ENCODE measurements at regions not wholly inside any gene's neighbourhood (a gene's known extent, or its start where the extent isn't known, plus 50 kb on each side); places are given as distances from the start of the nearest gene placed in this dataset.

DNA sequence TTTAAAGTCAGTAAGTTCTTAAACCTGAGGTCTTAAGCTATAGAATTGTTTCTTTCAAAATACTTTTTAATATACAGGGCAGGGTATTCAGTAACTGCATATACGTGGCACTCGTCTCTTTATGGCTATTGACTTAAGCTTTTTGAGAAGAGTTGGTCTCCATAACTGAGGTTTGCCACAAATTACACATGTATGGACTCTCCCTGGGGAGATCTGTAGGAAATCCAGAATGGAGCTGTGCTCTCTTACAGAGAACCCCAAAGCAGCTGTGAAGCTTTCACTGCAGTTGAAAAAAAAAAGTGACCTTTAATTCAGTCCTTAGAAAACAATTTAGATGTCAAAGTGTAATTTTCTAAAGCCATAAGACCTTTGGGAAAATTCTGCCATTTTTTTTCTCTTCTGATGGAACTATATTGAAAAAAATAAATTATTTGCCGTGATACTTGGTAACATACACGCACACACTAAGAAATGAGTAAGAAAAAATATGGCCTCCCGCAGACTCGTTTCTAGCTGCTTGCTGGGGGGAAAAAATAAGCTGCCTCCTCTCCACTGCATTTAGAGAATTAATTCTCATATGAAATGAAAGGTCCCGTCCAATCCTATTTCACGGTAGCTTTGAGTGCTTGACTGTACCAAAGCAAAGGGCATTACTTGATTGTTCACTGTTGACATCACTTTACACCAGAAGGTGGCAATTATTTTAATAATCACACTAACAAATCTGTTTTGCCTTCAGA is 159.4 kb upstream of the TENM3 start:
- in situ Hi-C loops (cut with HindIII; ENCODE audit: low pct_ligation_motif_present, low pct_unique_long_range_greater_than_20kb, low sequenced_read_pairs), result no loop called here
- no peak for DNase-seq

DNA sequence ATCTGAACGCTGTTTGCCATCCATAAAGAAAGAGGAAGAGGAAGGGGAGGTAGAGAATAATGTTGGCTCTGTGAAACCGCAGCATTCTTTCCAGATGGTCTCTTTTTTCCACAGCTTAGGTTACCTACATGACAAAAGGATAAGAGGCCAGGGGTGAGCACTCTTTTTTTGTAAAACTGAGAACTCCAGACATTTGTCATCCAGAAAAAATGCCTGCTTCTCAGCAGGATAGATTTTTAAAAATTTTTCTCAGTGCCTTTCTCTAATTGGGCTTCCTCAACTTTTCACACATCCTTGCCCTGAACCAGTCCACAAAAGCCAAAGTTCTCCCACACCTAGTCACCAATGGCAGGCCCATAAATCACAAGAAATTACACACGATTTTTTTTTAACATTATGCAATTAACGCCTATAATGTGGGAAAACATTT is 158.1 kb upstream of the TENM3 start:
- no peak for DNase-seq
- in situ Hi-C loops (cut with HindIII; ENCODE audit: low pct_ligation_motif_present, low pct_unique_long_range_greater_than_20kb, low sequenced_read_pairs), result no loop called here

DNA sequence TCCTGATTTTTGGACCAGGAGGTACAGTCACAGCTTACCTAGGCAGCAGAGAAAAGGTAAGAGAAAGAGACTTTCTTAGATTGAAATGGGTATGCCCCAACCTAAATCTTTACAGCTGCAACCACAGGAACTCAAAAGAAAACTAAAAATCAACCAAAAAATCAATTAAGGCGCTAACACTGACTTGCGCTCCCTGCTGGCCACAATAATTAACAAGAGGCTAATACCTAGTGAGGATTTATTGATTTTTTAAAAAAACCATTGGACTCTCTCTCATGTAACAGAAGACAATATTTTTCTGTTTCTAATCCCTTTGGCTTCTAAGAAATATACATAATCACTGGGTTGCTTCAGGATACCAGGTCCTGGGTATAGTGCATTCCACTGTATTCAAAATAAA is 153.9 kb upstream of the TENM3 start:
- in situ Hi-C loops (cut with HindIII; ENCODE audit: low pct_ligation_motif_present, low pct_unique_long_range_greater_than_20kb, low sequenced_read_pairs), result no loop called here
- DNase-seq, result no peak

DNA sequence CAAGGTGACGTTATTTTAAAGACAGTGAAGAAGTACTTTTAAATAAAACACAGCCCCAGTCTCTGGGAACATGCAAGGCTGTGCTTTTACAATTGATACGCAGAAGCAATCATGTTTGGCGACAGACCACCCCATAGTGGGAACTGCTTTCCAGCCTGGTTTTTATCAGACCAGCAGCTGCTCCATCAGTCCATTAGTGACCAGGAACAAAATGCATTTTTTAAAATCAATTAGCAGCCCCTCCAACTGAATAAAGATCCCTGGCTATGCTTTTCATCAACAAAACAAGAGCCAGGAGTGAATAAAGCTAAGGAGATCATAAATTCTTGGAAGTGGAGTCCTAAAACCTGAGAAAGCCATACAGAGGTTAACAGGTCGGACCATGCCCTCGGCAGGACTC is 153.0 kb upstream of the TENM3 start:
- in situ Hi-C loops (cut with HindIII; ENCODE audit: low pct_ligation_motif_present, low pct_unique_long_range_greater_than_20kb, low sequenced_read_pairs), result no loop called here
- no peak for DNase-seq

DNA sequence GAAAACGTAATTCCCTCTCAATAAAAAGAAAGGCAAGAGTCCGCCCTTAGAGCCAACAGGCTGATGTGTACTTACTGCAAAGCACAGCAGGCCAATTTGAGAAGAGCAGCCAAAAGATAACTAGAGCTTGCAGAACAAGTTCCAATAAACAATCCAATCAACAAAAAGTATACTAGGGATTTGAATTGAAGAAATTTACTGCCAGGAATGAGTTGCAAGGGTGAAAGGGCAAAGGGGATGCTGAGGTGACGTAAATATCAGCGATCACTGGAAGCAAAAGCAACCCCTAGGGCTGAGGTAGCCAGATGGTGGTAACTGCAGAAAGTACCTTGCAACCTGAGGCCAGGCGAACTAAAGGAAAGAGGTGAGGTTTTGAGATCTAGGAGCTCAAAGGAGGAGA is 152.1 kb upstream of the TENM3 start:
- in situ Hi-C loops (cut with HindIII; ENCODE audit: low pct_ligation_motif_present, low pct_unique_long_range_greater_than_20kb, low sequenced_read_pairs), result no loop called here
- no peak for DNase-seq

DNA sequence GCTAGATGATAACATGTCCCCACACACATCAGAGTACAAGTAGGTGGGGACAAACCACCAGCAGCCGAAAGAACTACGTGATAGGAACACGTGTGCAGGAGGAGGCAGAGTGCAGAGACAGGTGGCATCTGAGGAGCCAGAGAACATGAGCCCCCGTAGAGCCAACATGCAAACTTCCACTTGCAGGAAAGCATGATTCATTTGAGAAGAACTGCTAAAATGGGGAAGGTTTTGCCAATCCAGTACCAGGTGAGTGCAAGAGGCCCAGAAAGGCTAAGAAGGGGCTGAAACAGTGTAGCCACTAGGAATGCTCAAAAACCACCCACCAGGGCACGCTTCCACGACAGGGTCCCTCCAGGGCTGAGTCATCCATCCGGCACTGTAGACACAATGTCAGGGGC is 149.8 kb upstream of the TENM3 start:
- in situ Hi-C loops (cut with HindIII; ENCODE audit: low pct_ligation_motif_present, low pct_unique_long_range_greater_than_20kb, low sequenced_read_pairs), result no loop called here
- DNase-seq, result no peak

DNA sequence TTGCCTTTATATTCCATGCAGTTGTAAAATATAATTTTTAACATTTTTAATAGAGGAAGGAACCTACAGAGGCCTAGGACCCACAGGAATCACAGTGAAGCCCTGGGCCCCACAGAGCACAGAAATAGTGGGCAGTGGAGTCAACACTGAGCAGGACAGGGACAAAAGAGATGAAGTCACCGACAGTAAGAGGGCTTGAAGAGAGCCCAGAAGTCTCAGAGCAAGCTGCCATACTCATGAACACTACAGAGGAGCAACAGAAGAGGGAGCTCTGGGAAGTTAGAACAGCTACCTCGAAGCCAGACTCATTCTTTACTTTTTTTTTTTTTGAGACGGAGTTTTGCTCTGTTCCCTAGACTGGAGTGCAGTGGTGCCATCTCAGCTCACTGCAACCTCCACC is 149.3 kb upstream of the TENM3 start:
- in situ Hi-C loops (cut with HindIII; ENCODE audit: low pct_ligation_motif_present, low pct_unique_long_range_greater_than_20kb, low sequenced_read_pairs), result no loop called here

DNA sequence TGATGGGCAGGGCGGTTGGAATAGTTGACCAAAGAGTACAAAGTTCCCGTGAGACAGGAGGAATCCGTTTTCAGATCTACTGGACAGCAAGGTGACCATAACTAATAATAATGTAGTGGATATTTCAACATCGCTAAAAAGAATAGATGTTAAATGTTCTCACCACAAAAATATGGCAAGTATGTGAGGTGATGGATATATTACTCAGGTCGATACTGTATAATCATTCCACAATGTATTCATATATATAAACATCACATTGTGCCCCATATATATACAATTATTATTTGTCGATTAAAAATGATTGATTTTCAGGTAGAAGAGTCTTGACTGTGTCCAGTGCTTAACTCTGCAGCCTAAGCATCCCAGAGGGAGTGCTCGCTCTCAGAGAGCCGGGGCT is 141.6 kb upstream of the TENM3 start:
- DNase-seq, result no peak
- in situ Hi-C loops (cut with HindIII; ENCODE audit: low pct_ligation_motif_present, low pct_unique_long_range_greater_than_20kb, low sequenced_read_pairs), result no loop called here

More for the DNA sequence above, 149.3 kb upstream of the TENM3 start:
- no peak for DNase-seq

DNA sequence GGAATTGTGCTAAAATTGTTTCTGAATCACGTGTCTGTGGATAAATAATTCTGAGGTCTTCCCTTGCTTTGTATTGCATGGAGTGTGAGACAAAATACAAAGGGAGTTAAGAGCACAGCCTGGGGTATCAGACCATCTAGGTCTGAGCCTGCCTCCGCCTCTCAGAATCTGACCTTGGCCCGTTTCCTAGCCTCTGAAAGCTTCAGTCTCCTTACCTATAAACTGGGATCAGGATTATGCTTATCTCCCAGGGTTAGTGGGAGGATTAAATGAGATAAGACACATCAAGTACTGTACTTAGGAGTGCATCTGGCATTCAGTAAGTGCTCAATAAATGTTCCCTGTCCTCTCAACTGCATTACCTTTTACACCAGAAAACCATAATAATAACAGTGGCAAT is 140.6 kb upstream of the TENM3 start:
- in situ Hi-C loops (cut with HindIII; ENCODE audit: low pct_ligation_motif_present, low pct_unique_long_range_greater_than_20kb, low sequenced_read_pairs), result no loop called here
- DNase-seq, result no peak

DNA sequence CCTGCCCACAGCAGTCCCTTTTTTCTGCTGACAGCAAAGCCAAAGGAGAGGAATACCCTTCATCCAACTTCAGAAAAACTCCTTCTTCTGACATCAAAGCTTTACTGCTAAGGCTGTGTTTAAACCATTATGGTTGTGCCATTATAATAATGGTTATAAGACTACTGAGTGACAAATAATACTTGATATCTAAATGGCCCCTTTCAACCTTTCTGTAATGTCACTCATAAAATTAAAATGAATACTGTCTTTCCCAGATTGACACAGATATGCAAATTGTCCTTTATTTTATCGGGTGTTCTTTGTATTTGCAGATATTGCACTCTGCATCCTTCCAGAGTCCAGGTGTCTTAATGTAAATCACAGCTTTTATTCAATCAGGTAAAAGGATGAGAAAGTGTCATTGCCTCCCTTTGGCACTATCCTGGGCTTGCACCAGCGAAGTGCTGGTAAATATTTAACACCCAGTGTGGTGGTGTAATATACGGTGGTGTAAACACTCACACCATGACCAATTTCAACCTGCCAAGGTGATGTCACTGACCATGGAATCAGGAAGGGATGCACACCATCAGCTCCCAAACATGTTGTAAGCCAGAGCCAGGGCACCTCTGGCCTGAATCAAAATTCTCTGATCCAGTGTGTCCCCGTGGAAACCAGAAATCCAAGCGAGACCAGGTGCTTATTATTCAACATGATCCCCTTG is 139.4 kb upstream of the TENM3 start:
- in situ Hi-C loops (cut with HindIII; ENCODE audit: low pct_ligation_motif_present, low pct_unique_long_range_greater_than_20kb, low sequenced_read_pairs), result no loop called here
- peak; percentile 8 for DNase-seq

DNA sequence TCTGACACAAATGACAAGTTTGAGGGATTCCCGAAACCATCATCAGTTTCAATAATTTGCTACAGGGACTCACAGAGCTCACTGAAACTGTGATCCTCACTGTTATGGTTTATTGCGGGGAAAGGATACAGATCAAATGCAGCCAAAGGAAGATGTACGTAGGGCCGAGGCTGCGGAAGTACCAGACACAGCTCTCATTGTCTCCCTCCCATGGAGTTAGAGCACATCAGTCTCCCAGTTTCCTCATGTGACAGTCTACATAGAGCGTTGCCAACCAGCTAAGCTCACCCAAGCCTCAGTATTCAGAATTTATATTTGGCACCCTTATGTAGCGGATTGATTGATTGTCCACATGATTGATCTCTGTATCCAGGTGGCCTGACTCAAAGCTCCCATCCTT is 137.8 kb upstream of the TENM3 start:
- no peak for DNase-seq
- in situ Hi-C loops (cut with HindIII; ENCODE audit: low pct_ligation_motif_present, low pct_unique_long_range_greater_than_20kb, low sequenced_read_pairs), result no loop called here

DNA sequence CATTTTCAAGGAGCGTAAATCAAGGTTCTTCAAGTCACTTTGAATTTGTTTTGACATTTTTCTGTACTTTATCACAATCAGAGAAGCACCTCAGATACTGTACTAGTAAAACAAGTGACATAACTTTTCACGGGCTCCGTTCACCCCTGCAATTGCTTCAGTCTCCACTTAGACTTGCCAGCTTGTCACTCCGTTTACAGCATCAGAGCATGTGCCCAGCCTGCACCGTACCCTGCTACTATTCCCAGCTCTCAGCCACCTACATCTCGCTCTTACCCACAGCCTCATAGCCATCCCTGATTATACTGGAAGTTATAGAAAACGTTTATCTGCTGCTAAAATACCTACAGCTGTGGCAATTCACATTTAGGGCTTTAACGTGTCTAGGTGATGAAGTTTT is 135.3 kb upstream of the TENM3 start:
- DNase-seq, result no peak
- in situ Hi-C loops (cut with HindIII; ENCODE audit: low pct_ligation_motif_present, low pct_unique_long_range_greater_than_20kb, low sequenced_read_pairs), result no loop called here

DNA sequence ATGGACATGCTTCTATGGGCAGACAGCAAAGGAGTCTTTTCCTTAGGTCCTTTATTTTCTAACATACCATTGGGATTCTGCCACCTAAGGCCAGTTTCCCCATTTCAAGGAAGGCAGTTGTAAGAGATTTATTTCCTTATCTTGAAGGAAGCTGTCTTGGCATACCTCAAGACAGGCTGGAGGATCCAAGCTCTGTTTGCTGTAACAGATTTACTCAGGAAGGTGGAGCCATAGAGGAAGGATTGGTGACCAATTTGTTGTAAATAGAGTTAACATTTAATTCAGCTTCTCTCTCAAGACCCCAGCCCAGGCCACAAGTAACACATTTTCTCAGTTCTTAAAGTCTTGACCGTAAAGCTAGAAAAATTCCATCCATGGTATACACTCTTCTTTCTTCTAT is 131.6 kb upstream of the TENM3 start:
- in situ Hi-C loops (cut with HindIII; ENCODE audit: low pct_ligation_motif_present, low pct_unique_long_range_greater_than_20kb, low sequenced_read_pairs), result no loop called here
- DNase-seq, result no peak

DNA sequence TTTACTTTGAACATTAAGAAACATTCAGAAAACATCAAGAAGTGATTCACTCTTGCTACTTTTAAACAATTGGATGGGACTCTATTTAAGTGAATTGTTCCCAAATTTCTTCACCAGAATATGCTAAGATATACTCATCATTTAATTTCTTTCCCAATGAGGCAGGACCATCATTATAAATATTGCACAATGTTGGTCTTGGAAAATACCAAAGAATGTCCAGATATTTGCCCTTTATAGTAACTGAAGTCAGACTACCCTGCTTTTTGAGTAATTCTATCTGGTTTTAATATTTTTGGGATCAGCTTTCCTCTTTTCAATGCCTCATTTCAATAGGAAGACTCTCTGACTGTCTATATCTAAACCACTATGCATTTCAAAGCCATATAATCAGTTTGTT is 129.4 kb upstream of the TENM3 start:
- in situ Hi-C loops (cut with HindIII; ENCODE audit: low pct_ligation_motif_present, low pct_unique_long_range_greater_than_20kb, low sequenced_read_pairs), result no loop called here
- DNase-seq, result no peak

DNA sequence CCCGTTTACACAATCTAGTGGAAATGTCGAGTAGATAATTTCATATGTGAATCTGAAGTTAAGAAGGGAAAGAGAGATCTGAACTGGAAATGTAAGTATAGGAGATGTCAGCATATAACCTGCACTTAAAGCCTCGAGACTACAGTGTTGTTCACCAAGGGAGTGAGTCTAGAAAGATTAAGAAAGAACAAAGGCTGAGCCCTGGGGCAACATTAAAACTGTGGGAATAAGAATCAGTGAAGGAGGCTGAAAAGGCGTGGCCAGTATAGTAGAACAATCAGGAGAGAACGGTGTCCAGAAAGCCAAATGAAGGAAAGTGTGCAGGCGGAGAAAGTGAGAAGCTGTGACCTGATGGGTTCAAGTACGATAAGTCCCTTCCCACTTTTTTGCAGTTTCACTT is 118.8 kb upstream of the TENM3 start:
- in situ Hi-C loops (cut with HindIII; ENCODE audit: low pct_ligation_motif_present, low pct_unique_long_range_greater_than_20kb, low sequenced_read_pairs), result no loop called here

DNA sequence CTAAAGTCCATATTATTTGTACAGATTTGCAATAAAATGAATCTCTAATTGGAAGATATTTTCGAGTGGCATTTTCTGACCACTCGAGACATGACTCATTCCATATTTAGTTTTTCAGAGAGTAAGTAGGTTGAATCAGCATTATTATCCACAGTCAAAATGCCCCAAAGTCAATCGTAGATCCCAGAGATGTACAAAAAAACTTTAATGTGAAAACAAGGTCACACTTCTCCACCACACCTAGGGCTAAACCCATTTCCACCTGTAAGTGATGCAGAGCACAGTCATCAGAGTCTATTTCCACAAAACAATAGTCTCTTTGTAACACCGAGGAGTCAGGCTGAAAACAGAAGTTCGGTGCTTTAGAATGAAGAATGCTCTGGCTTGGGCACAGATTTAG is 117.1 kb upstream of the TENM3 start:
- DNase-seq, result no peak
- in situ Hi-C loops (cut with HindIII; ENCODE audit: low pct_ligation_motif_present, low pct_unique_long_range_greater_than_20kb, low sequenced_read_pairs), result no loop called here

More for the DNA sequence above, 118.8 kb upstream of the TENM3 start:
- DNase-seq, result no peak

DNA sequence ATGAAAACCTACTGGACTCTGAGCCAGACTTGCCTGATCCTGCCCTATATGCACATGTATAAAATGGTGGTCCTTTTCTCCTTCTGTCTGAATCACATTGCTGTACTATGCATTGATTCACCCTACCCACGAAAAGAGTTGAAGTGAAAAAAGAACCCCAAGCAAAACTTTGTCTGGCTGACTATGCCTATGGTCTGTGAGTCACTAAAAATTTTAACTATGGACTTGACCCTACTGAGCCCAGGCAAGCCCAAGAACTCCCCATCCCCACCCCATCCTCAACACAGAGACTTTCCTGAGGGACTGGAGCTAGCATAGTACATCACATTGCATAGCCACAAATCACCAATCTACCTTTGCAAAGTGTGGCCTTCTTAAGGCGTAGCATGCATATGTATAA is 116.6 kb upstream of the TENM3 start:
- in situ Hi-C loops (cut with HindIII; ENCODE audit: low pct_ligation_motif_present, low pct_unique_long_range_greater_than_20kb, low sequenced_read_pairs), result no loop called here

DNA sequence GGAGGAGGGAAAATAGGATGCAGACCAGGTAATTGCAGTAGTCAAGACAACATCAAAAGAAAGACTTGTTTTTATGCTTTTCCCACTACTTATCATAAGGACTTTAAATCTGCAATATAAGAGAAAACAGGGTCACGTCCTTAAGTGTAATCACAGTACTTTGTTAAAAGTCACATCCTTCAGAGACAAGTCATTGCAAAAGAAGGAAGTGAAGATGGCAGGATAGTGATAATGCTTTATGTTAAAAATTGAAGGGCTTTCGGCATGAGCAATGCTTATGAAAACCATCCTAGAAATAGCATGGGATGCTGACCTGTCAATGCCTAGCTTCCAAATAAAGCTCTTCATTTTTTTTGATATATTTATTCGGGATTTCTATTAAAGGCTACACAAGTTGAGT is 110.2 kb upstream of the TENM3 start:
- no peak for DNase-seq

More for the DNA sequence above, 116.6 kb upstream of the TENM3 start:
- DNase-seq, result no peak

DNA sequence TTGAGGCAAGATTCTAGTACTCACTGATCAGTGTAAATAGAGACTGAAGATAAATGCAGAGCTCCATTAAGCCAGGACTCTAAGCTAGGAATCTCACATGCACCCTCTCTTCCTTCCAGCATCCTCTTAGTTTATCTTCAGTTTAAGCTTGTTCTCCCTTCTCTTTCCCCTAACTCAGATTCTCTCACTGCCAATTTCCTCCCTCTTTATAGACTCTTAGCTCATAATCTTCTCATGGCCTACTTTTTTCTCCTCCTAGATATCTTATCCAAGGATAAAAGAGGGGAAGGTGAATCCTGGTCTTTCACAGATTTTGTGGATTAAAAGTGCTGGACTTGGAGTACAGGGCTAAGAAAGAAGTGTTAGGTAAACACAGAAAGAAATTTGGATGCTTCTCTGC is 108.9 kb upstream of the TENM3 start:
- DNase-seq, result no peak
- in situ Hi-C loops (cut with HindIII; ENCODE audit: low pct_ligation_motif_present, low pct_unique_long_range_greater_than_20kb, low sequenced_read_pairs), result no loop called here

More for the DNA sequence above, 110.2 kb upstream of the TENM3 start:
- in situ Hi-C loops (cut with HindIII; ENCODE audit: low pct_ligation_motif_present, low pct_unique_long_range_greater_than_20kb, low sequenced_read_pairs), result no loop called here

DNA sequence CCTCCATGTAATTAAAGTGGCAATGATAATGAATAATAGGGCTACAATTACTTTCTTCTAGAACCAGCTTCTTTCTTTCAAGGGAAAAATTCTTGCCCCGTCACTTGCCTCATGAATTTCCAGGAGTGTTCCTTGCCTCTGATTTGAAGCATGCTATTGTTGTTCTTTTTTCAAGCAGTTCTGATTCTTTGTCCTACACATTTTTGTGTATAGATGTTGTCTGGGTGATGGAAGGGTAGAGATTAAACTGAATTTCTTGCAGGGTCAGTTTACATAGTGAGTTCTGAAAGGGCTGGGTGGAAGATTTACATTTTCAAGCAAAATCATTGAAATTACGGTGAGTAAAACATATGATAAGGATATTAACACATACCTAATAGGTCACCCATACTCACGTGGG is 107.0 kb upstream of the TENM3 start:
- in situ Hi-C loops (cut with HindIII; ENCODE audit: low pct_ligation_motif_present, low pct_unique_long_range_greater_than_20kb, low sequenced_read_pairs), result no loop called here
- DNase-seq, result no peak
